Astrocyte of the spinal cord (primary cell): ENCODE measurements at regions not wholly inside any gene's neighbourhood (a gene's known extent, or its start where the extent isn't known, plus 50 kb on each side); places are given as distances from the start of the nearest gene placed in this dataset.
"Not testable (repeated sequence)": the region's sequence is repeated elsewhere in the genome, so short reads cannot be mapped to it uniquely, and the experiment has no call there.

Experiments used
- DNase-seq: peaks from one replicate; pipeline ENCODE4 v3.0.0; 2011; ENCODE audit warnings: low read depth, low spot score
- H3K4me3 ChIP-seq: 2 replicates; pipeline ENCODE4 v1.5.1; 2011; ENCODE audit warnings: low read depth, mild to moderate bottlenecking, low read length, moderate library complexity
- in situ Hi-C: cut with HindIII; loops from 2 replicates; pipeline ENCODE4 v1.10.0; 2017; ENCODE audit warnings: low sequenced_read_pairs
- TF ChIP-seq, protein P1 (sequence below): IDR thresholded peaks from 2 replicates; pipeline ENCODE4 v1.5.1; 2012; ENCODE audit warnings: low read depth, mild to moderate bottlenecking, low read length, inconsistent platforms

DNA sequence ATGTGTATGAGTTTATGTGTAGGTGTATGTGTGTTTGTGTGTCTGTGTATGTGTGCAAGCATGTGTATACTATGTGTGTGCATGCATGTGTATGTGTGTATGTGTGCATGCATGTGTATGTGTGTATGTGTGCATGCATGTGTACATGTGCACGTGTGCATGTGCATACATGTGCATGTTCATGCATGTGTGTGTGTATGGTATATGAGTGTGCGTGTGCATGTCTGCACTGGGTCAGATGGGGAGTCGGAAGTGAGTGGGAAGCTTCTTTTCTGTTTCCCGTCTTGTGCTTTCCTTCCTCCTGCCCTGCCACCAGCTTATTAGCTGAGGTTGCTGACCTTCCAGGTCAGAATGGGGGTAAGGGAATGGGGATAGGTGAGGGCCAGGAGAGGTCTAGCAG is 174.7 kb downstream of the MAP2K4 start:
- TF ChIP-seq, protein P1, sequence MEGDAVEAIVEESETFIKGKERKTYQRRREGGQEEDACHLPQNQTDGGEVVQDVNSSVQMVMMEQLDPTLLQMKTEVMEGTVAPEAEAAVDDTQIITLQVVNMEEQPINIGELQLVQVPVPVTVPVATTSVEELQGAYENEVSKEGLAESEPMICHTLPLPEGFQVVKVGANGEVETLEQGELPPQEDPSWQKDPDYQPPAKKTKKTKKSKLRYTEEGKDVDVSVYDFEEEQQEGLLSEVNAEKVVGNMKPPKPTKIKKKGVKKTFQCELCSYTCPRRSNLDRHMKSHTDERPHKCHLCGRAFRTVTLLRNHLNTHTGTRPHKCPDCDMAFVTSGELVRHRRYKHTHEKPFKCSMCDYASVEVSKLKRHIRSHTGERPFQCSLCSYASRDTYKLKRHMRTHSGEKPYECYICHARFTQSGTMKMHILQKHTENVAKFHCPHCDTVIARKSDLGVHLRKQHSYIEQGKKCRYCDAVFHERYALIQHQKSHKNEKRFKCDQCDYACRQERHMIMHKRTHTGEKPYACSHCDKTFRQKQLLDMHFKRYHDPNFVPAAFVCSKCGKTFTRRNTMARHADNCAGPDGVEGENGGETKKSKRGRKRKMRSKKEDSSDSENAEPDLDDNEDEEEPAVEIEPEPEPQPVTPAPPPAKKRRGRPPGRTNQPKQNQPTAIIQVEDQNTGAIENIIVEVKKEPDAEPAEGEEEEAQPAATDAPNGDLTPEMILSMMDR: no peak
- no peak for DNase-seq
- H3K4me3 ChIP-seq: no peak overlapping the region
- in situ Hi-C loops: no loop called here

DNA sequence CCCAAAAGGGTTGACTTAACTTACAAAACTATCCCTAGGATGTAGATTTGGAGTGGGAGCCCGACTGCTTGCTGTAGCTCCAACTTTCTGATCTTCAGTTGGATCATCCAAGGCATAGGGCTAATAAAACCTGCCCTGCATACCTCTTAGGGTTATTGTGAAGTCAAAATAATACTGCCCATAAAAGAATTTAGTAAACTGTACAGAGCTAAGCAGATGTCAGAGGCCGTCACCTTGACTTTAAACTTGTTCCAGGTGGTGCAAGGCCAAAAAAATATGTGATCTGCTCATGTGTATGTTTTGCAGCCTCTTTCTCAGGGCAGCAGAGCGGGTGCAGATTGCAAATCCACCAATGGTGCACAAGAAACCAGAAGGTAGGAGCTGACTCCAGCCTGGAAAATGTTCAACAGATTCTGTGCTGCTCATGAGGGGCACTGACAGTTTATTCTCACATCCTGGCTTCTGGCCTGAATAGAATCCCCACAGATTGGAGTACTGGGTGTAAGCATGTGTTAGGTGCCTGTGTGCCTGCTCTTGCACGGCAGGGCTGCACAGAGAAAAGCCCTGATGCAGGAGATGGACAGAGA is 180.7 kb downstream of the MAP2K4 start:
- no peak for DNase-seq
- TF ChIP-seq, protein P1: no peak
- in situ Hi-C loops: no loop called here
- H3K4me3 ChIP-seq: no peak overlapping the region

DNA sequence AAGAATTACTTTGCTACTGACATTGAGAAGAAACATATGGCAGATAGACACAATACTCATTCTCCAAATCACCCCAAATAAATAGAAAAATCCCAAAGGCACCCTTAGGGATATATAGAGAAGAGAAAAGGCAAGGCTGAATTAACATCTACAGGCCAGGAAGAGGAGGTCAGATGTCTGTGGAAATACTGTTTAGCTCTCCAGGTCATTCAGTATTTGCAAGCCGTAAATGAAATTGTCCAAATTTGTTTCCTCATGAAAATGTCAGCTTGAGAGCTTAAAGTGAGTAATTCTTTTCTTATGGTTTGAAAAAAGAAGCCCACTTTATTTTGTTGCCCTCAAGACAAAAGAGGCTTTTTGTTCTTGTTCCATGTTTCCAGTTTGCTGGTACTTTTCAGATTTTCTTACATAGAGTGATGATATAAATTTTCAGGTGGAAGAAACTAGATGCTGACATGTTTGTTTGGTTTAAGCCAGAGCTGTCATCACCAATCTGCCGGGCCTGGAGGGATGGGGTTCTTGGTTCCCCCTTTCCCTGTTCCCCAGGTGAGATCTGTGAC is 189.0 kb downstream of the MAP2K4 start:
- TF ChIP-seq, protein P1: no peak
- in situ Hi-C loops: no loop called here
- no peak for DNase-seq
- no peak overlapping the region for H3K4me3 ChIP-seq

DNA sequence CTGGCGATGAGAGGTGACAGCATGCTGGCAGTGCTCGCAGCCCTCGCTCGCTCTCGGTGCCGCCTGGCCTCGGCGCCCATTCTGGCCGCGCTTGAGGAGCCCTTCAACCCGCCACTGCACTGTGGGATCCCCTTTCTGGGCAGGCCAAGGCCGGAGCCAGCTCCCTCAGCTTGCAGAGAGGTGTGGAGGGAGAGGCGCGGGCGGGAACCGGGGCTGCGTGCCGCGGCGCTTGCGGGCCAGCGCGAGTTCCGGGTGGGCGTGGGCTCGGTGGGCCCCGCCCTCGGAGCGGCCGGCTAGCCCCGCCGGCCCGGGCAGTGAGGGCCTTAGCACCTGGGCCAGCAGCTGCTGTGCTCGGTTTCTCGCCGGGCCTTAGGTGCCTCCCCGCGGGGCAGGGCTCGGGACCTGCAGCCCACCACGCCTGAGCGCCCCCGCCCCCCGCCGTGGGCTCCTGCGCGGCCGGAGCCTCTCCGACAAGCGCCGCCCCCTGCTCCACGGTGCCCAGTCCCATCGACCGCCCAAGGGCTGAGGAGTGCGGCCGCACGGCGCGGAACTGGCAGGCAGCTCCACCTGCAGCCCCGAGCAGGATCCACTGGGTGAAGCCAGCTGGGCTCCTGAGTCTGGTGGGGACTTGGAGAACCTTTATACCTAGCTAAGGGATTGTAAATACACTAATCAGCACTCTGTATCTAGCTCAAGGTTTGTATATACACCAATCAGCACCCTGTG is 200.2 kb downstream of the MAP2K4 start:
- DNase-seq, H3K4me3 ChIP-seq, in situ Hi-C loops: not testable (repeated sequence)

DNA sequence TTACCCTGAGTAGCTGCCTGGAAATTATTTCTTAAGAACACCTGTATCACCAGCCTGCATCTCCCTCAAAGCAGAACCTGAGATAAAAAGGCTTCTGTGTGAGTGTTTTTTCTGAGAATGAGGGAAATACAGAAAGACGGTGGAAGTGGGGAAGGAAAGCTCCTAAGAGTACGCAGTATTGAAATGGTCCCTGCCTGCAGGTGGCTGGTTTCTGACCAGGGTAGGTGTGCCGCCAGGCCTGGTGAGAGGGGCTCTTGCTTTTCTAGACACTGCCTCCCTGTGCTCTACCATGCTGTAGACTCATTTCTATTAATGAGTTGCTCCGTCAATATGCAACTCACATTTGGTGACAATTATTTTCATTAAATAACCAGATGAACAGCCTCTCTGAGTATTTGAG is 201.7 kb downstream of the MAP2K4 start:
- in situ Hi-C loops: no loop called here
- no peak for DNase-seq
- H3K4me3 ChIP-seq: no peak overlapping the region
- TF ChIP-seq, protein P1: no peak

DNA sequence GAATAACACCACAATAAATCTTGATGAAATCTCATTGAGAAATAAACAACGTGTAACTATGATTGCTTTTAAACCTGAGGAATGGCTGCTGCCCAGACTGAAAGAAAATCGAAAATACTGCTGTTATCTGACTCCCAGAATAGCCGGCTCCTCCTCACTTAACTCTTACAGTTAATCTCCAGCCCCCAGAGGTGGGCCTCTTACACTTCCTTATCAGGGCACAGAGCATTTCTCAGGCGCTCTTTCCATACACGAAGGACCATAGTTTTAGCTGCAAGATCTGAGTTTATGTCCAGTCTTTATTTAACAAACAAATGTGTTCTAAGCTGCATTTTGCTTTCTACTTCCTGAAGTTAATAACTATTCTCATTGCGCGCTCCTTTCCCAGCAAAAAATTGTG is 206.9 kb downstream of the MAP2K4 start:
- H3K4me3 ChIP-seq: no peak overlapping the region
- in situ Hi-C loops: no loop called here
- TF ChIP-seq, protein P1: no peak
- DNase-seq: no peak

DNA sequence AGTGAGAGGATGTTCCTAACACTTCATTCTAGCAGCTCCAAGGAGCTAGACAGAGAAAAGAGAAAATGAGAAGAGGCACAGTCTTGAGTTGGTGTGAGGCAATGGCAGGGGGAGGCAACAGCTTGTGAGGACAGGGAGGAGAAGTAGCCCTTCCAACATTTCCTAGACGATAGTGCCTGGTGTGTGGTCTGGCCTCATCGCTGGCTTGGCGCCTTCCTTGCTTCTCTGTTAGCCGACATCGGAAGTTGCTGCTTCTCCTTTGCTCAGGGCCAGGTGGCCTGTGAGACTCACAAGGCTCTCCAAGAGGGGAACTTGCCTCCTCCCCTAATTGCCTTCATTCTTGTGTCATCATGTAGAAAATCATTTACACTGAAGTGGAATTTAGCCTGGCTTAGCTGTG is 208.7 kb downstream of the MAP2K4 start:
- TF ChIP-seq, protein P1: no peak
- in situ Hi-C loops: no loop called here
- DNase-seq: no peak
- H3K4me3 ChIP-seq: no peak overlapping the region
